H9 (cell line): ENCODE measurements at regions not wholly inside any gene's neighbourhood (a gene's known extent, or its start where the extent isn't known, plus 50 kb on each side); places are given as distances from the start of the nearest gene placed in this dataset.

Source experiments
- DNase-seq: peaks from one replicate; pipeline ENCODE4 v3.0.0-alpha.2; 2017
- H2AFZ ChIP-seq: one replicate; pipeline ENCODE4 v1.6.1; 2013; ENCODE audit warnings: mild to moderate bottlenecking, low read length, control low read depth, moderate library complexity
- H2AK5ac ChIP-seq: 2 replicates; pipeline ENCODE4 v1.6.1; 2013; ENCODE audit warnings: low read length, control low read depth, mixed read lengths; ENCODE audit not compliant: insufficient read length
- H2BK120ac ChIP-seq: one replicate; pipeline ENCODE4 v1.6.1; 2013; ENCODE audit warnings: low read depth, mild to moderate bottlenecking, low read length, control low read depth, inconsistent platforms; ENCODE audit not compliant: poor library complexity, severe bottlenecking
- H2BK12ac ChIP-seq: 2 replicates; pipeline ENCODE4 v1.6.1; 2013; ENCODE audit warnings: low read length, control low read depth, mixed read lengths, low read depth; ENCODE audit not compliant: insufficient read length
- H2BK15ac ChIP-seq: 2 replicates; pipeline ENCODE4 v1.6.1; 2013; ENCODE audit warnings: low read depth, low read length, control low read depth
- H2BK20ac ChIP-seq: one replicate; pipeline ENCODE4 v1.6.1; 2013; ENCODE audit warnings: low read depth, mild to moderate bottlenecking, low read length, control low read depth, inconsistent platforms; ENCODE audit not compliant: poor library complexity, severe bottlenecking
- H2BK5ac ChIP-seq: 2 replicates; pipeline ENCODE4 v1.6.1; 2013; ENCODE audit warnings: low read length, control low read depth, mixed read lengths; ENCODE audit not compliant: insufficient read length
- H3K14ac ChIP-seq: 2 replicates; pipeline ENCODE4 v1.6.1; 2013; ENCODE audit warnings: low read length, control low read depth; ENCODE audit not compliant: insufficient read depth
- H3K18ac ChIP-seq: 2 replicates; pipeline ENCODE4 v1.6.1; 2013; ENCODE audit warnings: low read depth, mild to moderate bottlenecking, mixed read lengths, low read length, control low read depth; ENCODE audit not compliant: insufficient read length
- H3K23ac ChIP-seq: 2 replicates; pipeline ENCODE4 v1.6.1; 2013; ENCODE audit warnings: low read length, control low read depth, mixed read lengths, low read depth; ENCODE audit not compliant: insufficient read length
- H3K23me2 ChIP-seq: 2 replicates; pipeline ENCODE4 v1.6.1; 2013; ENCODE audit warnings: low read depth, mild to moderate bottlenecking, mixed read lengths, low read length, control low read depth; ENCODE audit not compliant: insufficient read length, poor library complexity, severe bottlenecking
- H3K27ac ChIP-seq: 2 replicates; pipeline ENCODE4 v1.5.1; 2013; ENCODE audit warnings: low read length, control low read depth, mixed read lengths, low read depth; ENCODE audit not compliant: insufficient read length
- H3K27me3 ChIP-seq: 2 replicates; pipeline ENCODE4 v1.6.1; 2013; ENCODE audit warnings: low read length, control low read depth, inconsistent platforms; ENCODE audit not compliant: insufficient read depth
- H3K4ac ChIP-seq: 2 replicates; pipeline ENCODE4 v1.6.1; 2013; ENCODE audit warnings: low read depth, mild to moderate bottlenecking, control low read depth, inconsistent platforms, low read length, moderate library complexity
- H3K4me1 ChIP-seq: 2 replicates; pipeline ENCODE4 v1.6.1; 2013; ENCODE audit warnings: low read length, control low read depth, inconsistent platforms; ENCODE audit not compliant: insufficient read depth
- H3K4me2 ChIP-seq: 2 replicates; pipeline ENCODE4 v1.6.1; 2013; ENCODE audit warnings: low read length, control low read depth, mixed read lengths; ENCODE audit not compliant: insufficient read length, insufficient read depth
- H3K56ac ChIP-seq: 2 replicates; pipeline ENCODE4 v1.6.1; 2013; ENCODE audit warnings: low read depth, mild to moderate bottlenecking, mixed read lengths, low read length, control low read depth; ENCODE audit not compliant: insufficient read length
- H3K79me1 ChIP-seq: 2 replicates; pipeline ENCODE4 v1.6.1; 2013; ENCODE audit warnings: low read depth, mild to moderate bottlenecking, moderate library complexity, low read length, control low read depth, inconsistent platforms; ENCODE audit not compliant: insufficient read depth, poor library complexity, severe bottlenecking
- H3K79me2 ChIP-seq: 2 replicates; pipeline ENCODE4 v1.6.1; 2013; ENCODE audit warnings: low read length, control low read depth, inconsistent platforms; ENCODE audit not compliant: insufficient read depth
- H3K9ac ChIP-seq: 2 replicates; pipeline ENCODE4 v1.6.1; 2013; ENCODE audit warnings: low read length, control low read depth, mixed read lengths; ENCODE audit not compliant: insufficient read length; ENCODE audit errors: extremely low read depth
- H3K9me3 ChIP-seq: one replicate; pipeline ENCODE4 v1.6.1; 2013; ENCODE audit warnings: low read depth, low read length, inconsistent platforms; ENCODE audit not compliant: control insufficient read depth
- H3T11ph ChIP-seq: one replicate; pipeline ENCODE4 v1.6.1; 2013; ENCODE audit warnings: mild to moderate bottlenecking, low read length, control low read depth, inconsistent platforms
- H4K20me1 ChIP-seq: one replicate; pipeline ENCODE4 v1.6.1; 2013; ENCODE audit not compliant: control insufficient read depth, insufficient read length, insufficient read depth
- H4K5ac ChIP-seq: 2 replicates; pipeline ENCODE4 v1.6.1; 2013; ENCODE audit warnings: low read depth, mild to moderate bottlenecking, mixed read lengths, low read length, control low read depth; ENCODE audit not compliant: insufficient read length
- H4K8ac ChIP-seq: replicated peaks from 2 replicates; pipeline ENCODE4 v1.6.1; 2013; ENCODE audit warnings: low read length, control low read depth, mixed read lengths, low read depth; ENCODE audit not compliant: insufficient read length
- H4K91ac ChIP-seq: 2 replicates; pipeline ENCODE4 v1.6.1; 2013; ENCODE audit warnings: low read depth, mild to moderate bottlenecking, moderate library complexity, mixed read lengths, low read length, control low read depth; ENCODE audit not compliant: insufficient read length
- H3K27ac Mint-ChIP-seq, 3 experiments: 2 replicates in 2 of 3; 3 replicates in 1 of 3; pipeline ENCODE4 v1.8.0; 2020 to 2021; ENCODE audit warnings: mixed read lengths in 3 of 3, mild to moderate bottlenecking in 1 of 3, moderate library complexity in 1 of 3
- H3K27me3 Mint-ChIP-seq: 2 replicates; pipeline ENCODE4 v1.8.0; 2021; ENCODE audit warnings: low read depth, mild to moderate bottlenecking, moderate library complexity, mixed read lengths
- H3K36me3 Mint-ChIP-seq, 3 experiments: 2 replicates in 2 of 3; 3 replicates in 1 of 3; pipeline ENCODE4 v1.8.0; 2020 to 2021; ENCODE audit warnings: low read depth in 3 of 3, mixed read lengths in 3 of 3; ENCODE audit not compliant: insufficient read depth in 1 of 3
- H3K4me1 Mint-ChIP-seq, 2 experiments: 2 replicates each; pipeline ENCODE4 v1.8.0; 2020; ENCODE audit warnings: mixed read lengths in 2 of 2
- H3K4me3 Mint-ChIP-seq, 2 experiments: 2 replicates in 1 of 2; 3 replicates in 1 of 2; pipeline ENCODE4 v1.8.0; 2020 to 2021; ENCODE audit warnings: mild to moderate bottlenecking in 2 of 2, mixed read lengths in 2 of 2, moderate library complexity in 1 of 2
- H3K9me3 Mint-ChIP-seq, 2 experiments: 2 replicates in 1 of 2; 3 replicates in 1 of 2; pipeline ENCODE4 v1.8.0; 2020; ENCODE audit warnings: mild to moderate bottlenecking in 2 of 2, mixed read lengths in 2 of 2, moderate library complexity in 1 of 2
- WGBS: extraction: QIAGEN DNeasy Blood & Tissue Kit; methylation state at CpG from one replicate; pipeline ENCODE4 v1.1.7; 2013; ENCODE audit warnings: missing lambda C conversion rate, low lambda C conversion rate, mixed read lengths; ENCODE audit not compliant: insufficient read length; ENCODE audit errors: extremely low coverage; 5-methylcytosine and 5-hydroxymethylcytosine counted together
- TF ChIP-seq, protein P1 (sequence below): fragments of 200-600 bp; sonication (generic); conservative IDR thresholded peaks from 3 replicates; pipeline ENCODE4 v1.8.0; 2021; ENCODE audit warnings: antibody characterized with exemption, mild to moderate bottlenecking

GRCh38 chr4:111519683-111520082, 625.6 kb upstream of the FAM241A start:
- H3K4me2 ChIP-seq: no peak overlapping the region
- no CpG with 5 or more reads among the region's 5 CpGs for WGBS

More at GRCh38 chr4:111519683-111520082, 625.6 kb upstream of the FAM241A start:
- TF ChIP-seq, protein P1, sequence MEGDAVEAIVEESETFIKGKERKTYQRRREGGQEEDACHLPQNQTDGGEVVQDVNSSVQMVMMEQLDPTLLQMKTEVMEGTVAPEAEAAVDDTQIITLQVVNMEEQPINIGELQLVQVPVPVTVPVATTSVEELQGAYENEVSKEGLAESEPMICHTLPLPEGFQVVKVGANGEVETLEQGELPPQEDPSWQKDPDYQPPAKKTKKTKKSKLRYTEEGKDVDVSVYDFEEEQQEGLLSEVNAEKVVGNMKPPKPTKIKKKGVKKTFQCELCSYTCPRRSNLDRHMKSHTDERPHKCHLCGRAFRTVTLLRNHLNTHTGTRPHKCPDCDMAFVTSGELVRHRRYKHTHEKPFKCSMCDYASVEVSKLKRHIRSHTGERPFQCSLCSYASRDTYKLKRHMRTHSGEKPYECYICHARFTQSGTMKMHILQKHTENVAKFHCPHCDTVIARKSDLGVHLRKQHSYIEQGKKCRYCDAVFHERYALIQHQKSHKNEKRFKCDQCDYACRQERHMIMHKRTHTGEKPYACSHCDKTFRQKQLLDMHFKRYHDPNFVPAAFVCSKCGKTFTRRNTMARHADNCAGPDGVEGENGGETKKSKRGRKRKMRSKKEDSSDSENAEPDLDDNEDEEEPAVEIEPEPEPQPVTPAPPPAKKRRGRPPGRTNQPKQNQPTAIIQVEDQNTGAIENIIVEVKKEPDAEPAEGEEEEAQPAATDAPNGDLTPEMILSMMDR: no peak
- Histone ChIP-seq H2BK5ac (no peak overlapping the region), H3K9ac (no peak overlapping the region), H3K79me2 (no peaks in the 10 kb centered on the region), H3K9me3 (no peaks in the 10 kb centered on the region), H4K8ac (no peak overlapping the region), H4K20me1 (no peaks in the 10 kb centered on the region), H3K27ac (no peak overlapping the region), H2BK12ac (no peak overlapping the region), H3K4ac (no peak overlapping the region), H2BK120ac (no peak overlapping the region), H3K23me2 (no peaks in the 10 kb centered on the region), H3K27me3 (no peaks in the 10 kb centered on the region), H3K14ac (no peak overlapping the region), H2BK15ac (no peak overlapping the region), H3K18ac (no peak overlapping the region), H2AK5ac (no peak overlapping the region), H2AFZ (no peak overlapping the region), H3K56ac (no peak overlapping the region), H3K79me1 (no peaks in the 10 kb centered on the region), H4K5ac (no peak overlapping the region), H2BK20ac (no peak overlapping the region), H3K23ac (no peak overlapping the region), H3T11ph (no peak overlapping the region), H3K4me1 (no peaks in the 10 kb centered on the region), H4K91ac (no peak overlapping the region)
- Mint-ChIP-seq H3K9me3 (peaks cover 0 to 4% of the 10 kb centered on the region in 2 experiments; a peak in 1 of 5 replicates), H3K27me3 (no peaks in the 10 kb centered on the region), H3K27ac (no peak overlapping the region), H3K4me1 (peaks cover 0 to 8% of the 10 kb centered on the region in 2 experiments; a peak in 2 of 4 replicates), H3K4me3 (no peak overlapping the region), H3K36me3 (no peaks in the 10 kb centered on the region)
- DNase-seq: no peak
